ENCODE measurements at regions not wholly inside any gene's neighbourhood (a gene's known extent, or its start where the extent isn't known, plus 50 kb on each side); places are given as distances from the start of the nearest gene placed in this dataset.

DNA sequence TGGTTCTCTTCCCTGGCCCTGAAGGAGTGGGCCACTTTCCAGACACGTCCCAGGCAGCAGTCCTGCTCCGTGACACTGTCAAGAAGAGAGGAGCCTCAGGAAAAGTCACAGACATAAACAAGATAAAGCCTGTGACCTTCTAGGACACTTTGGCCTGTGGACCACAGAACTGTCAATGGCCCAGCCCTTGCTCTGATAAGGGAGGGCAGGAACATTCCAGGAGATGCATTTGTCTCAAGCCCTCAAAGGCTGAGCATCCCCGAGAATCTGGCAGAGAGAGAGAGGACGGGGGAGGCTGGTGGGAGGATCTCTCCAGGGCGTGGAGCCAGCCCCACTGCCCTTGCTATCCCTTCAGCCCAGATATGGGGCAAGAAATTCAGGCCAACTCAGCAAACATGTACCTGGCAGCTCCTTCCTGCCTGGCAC lies 476.4 kb downstream of the INSC start:
- TF ChIP-seq, protein P1, sequence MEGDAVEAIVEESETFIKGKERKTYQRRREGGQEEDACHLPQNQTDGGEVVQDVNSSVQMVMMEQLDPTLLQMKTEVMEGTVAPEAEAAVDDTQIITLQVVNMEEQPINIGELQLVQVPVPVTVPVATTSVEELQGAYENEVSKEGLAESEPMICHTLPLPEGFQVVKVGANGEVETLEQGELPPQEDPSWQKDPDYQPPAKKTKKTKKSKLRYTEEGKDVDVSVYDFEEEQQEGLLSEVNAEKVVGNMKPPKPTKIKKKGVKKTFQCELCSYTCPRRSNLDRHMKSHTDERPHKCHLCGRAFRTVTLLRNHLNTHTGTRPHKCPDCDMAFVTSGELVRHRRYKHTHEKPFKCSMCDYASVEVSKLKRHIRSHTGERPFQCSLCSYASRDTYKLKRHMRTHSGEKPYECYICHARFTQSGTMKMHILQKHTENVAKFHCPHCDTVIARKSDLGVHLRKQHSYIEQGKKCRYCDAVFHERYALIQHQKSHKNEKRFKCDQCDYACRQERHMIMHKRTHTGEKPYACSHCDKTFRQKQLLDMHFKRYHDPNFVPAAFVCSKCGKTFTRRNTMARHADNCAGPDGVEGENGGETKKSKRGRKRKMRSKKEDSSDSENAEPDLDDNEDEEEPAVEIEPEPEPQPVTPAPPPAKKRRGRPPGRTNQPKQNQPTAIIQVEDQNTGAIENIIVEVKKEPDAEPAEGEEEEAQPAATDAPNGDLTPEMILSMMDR (IDR thresholded peaks at IDR 0.05), result no peak
- no peak for TF ChIP-seq POLR2A (IDR thresholded peaks at IDR 0.05)
